ENCODE measurements at regions not wholly inside any gene's neighbourhood (a gene's known extent, or its start where the extent isn't known, plus 50 kb on each side); places are given as distances from the start of the nearest gene placed in this dataset.

- Histone ChIP-seq H3K4me2 (ENCODE audit: insufficient read depth, low read length, poor library complexity, severe bottlenecking) (no peak overlapping the region), H3K27ac (replicated peaks; ENCODE audit: low read length) (no peak overlapping the region), H2BK5ac (ENCODE audit: low read length) (no peak overlapping the region), H2AFZ (ENCODE audit: low read length) (no peak overlapping the region), H3K9ac (ENCODE audit: low read depth, low read length, poor library complexity) (no peak overlapping the region), H3K23ac (ENCODE audit: low read depth, low read length, poor library complexity) (no peak overlapping the region), H2BK12ac (ENCODE audit: low read length) (no peak overlapping the region), H3K9me3 (replicated peaks in 1 of 2; ENCODE audit: control insufficient read depth in 2 of 2, insufficient read depth in 1 of 2, low read depth in 1 of 2, low read length in 2 of 2) (no peaks in the 10 kb centered on the region), H2BK120ac (ENCODE audit: low read depth, low read length) (no peak overlapping the region), H2AK5ac (ENCODE audit: low read depth, low read length) (no peak overlapping the region), H3K4me1 (ENCODE audit: control insufficient read depth in 2 of 2, insufficient read depth in 1 of 2, low read depth in 1 of 2, low read length in 2 of 2) (peaks cover 2 to 4% of the 10 kb centered on the region in 2 donors), H3K4me3 (ENCODE audit: low read length in 2 of 2) (no peak overlapping the region), H3K36me3 (replicated peaks in 1 of 2; ENCODE audit: control insufficient read depth in 2 of 2, insufficient read depth in 2 of 2, low read length in 2 of 2) (no peaks in the 10 kb centered on the region), H4K8ac (ENCODE audit: low read depth, low read length) (no peak overlapping the region), H2BK15ac (ENCODE audit: low read length) (no peak overlapping the region), H3K27me3 (ENCODE audit: control insufficient read depth in 3 of 3, insufficient read depth in 3 of 3, low read depth in 1 of 3, low read length in 3 of 3) (peaks cover 0 to 3% (median 0%) of the 10 kb centered on the region in 3 experiments), H3K79me1 (ENCODE audit: low read depth, low read length) (no peaks in the 10 kb centered on the region), H3K18ac (ENCODE audit: low read length) (no peak overlapping the region), H3K14ac (ENCODE audit: low read length) (no peak overlapping the region), H3K4ac (ENCODE audit: low read length) (no peak overlapping the region), H4K91ac (ENCODE audit: low read depth, low read length, poor library complexity) (no peak overlapping the region)
- no CpG with 5 or more reads among the region's 1 CpG for WGBS, 2 donors (ENCODE audit: extremely low coverage in 2 of 2, insufficient read length in 2 of 2, insufficient replicate concordance in 1 of 2)
- no peak for DNase-seq (ENCODE audit: low spot score)
Measured at GRCh38 chr11:114982141-114982540, 303.8 kb downstream of the NXPE2 start.

- Histone ChIP-seq H3K14ac (ENCODE audit: low read length) (peak overlapping the region; percentile 27), H2BK15ac (ENCODE audit: low read length) (no peak overlapping the region), H3K18ac (ENCODE audit: low read length) (no peak overlapping the region), H3K36me3 (replicated peaks in 1 of 2; ENCODE audit: control insufficient read depth in 2 of 2, insufficient read depth in 2 of 2, low read length in 2 of 2) (no peaks in the 10 kb centered on the region), H3K4me2 (ENCODE audit: insufficient read depth, low read length, poor library complexity, severe bottlenecking) (no peak overlapping the region), H2BK120ac (ENCODE audit: low read depth, low read length) (no peak overlapping the region), H3K23ac (ENCODE audit: low read depth, low read length, poor library complexity) (no peak overlapping the region), H2BK5ac (ENCODE audit: low read length) (no peak overlapping the region), H3K4me3 (ENCODE audit: low read length in 2 of 2) (no peak overlapping the region), H2BK12ac (ENCODE audit: low read length) (no peak overlapping the region), H2AK5ac (ENCODE audit: low read depth, low read length) (no peak overlapping the region), H3K27ac (replicated peaks; ENCODE audit: low read length) (no peak overlapping the region), H3K79me1 (ENCODE audit: low read depth, low read length) (no peaks in the 10 kb centered on the region), H2AFZ (ENCODE audit: low read length) (no peak overlapping the region), H3K4me1 (ENCODE audit: control insufficient read depth in 2 of 2, insufficient read depth in 1 of 2, low read depth in 1 of 2, low read length in 2 of 2) (peaks cover 0 to 5% of the 10 kb centered on the region in 2 donors), H3K9ac (ENCODE audit: low read depth, low read length, poor library complexity) (no peak overlapping the region), H3K9me3 (replicated peaks in 1 of 2; ENCODE audit: control insufficient read depth in 2 of 2, insufficient read depth in 1 of 2, low read depth in 1 of 2, low read length in 2 of 2) (no peaks in the 10 kb centered on the region), H4K91ac (ENCODE audit: low read depth, low read length, poor library complexity) (no peak overlapping the region), H3K4ac (ENCODE audit: low read length) (no peak overlapping the region), H3K27me3 (ENCODE audit: control insufficient read depth in 3 of 3, insufficient read depth in 3 of 3, low read depth in 1 of 3, low read length in 3 of 3) (no peaks in the 10 kb centered on the region), H4K8ac (ENCODE audit: low read depth, low read length) (no peak overlapping the region)
- no peak for DNase-seq (ENCODE audit: low spot score)
- WGBS, 2 donors (ENCODE audit: extremely low coverage in 2 of 2, insufficient read length in 2 of 2, insufficient replicate concordance in 1 of 2) = no CpG with 5 or more reads among the region's 9 CpGs
Measured at GRCh38 chr11:114984611-114985163, 306.4 kb downstream of the NXPE2 start.

- no peaks in the 10 kb centered on the region for H3K27me3 ChIP-seq (ENCODE audit: control insufficient read depth in 3 of 3, insufficient read depth in 3 of 3, low read depth in 1 of 3, low read length in 3 of 3)
- no peak overlapping the region for H3K9ac ChIP-seq (ENCODE audit: low read depth, low read length, poor library complexity)
- no peak overlapping the region for H4K91ac ChIP-seq (ENCODE audit: low read depth, low read length, poor library complexity)
- no peak overlapping the region for H3K23ac ChIP-seq (ENCODE audit: low read depth, low read length, poor library complexity)
- H2BK120ac ChIP-seq (ENCODE audit: low read depth, low read length) = no peak overlapping the region
- H3K9me3 ChIP-seq (replicated peaks in 1 of 2; ENCODE audit: control insufficient read depth in 2 of 2, insufficient read depth in 1 of 2, low read depth in 1 of 2, low read length in 2 of 2) = no peaks in the 10 kb centered on the region
- H3K36me3 ChIP-seq (replicated peaks in 1 of 2; ENCODE audit: control insufficient read depth in 2 of 2, insufficient read depth in 2 of 2, low read length in 2 of 2) = no peaks in the 10 kb centered on the region
- H3K79me1 ChIP-seq (ENCODE audit: low read depth, low read length) = no peaks in the 10 kb centered on the region
- no peak overlapping the region for H2BK5ac ChIP-seq (ENCODE audit: low read length)
- H3K27ac ChIP-seq (replicated peaks; ENCODE audit: low read length) = no peak overlapping the region
- no peak overlapping the region for H2BK12ac ChIP-seq (ENCODE audit: low read length)
- WGBS, 2 donors (ENCODE audit: extremely low coverage in 2 of 2, insufficient read length in 2 of 2, insufficient replicate concordance in 1 of 2) = no CpG with 5 or more reads among the region's 6 CpGs
- no peak overlapping the region for H3K18ac ChIP-seq (ENCODE audit: low read length)
- H3K4me2 ChIP-seq (ENCODE audit: insufficient read depth, low read length, poor library complexity, severe bottlenecking) = no peak overlapping the region
- H3K4ac ChIP-seq (ENCODE audit: low read length) = no peak overlapping the region
- H4K8ac ChIP-seq (ENCODE audit: low read depth, low read length) = no peak overlapping the region
- H3K14ac ChIP-seq (ENCODE audit: low read length) = no peak overlapping the region
- no peak overlapping the region for H2AFZ ChIP-seq (ENCODE audit: low read length)
- no peak overlapping the region for H3K4me3 ChIP-seq (ENCODE audit: low read length in 2 of 2)
- no peak overlapping the region for H2AK5ac ChIP-seq (ENCODE audit: low read depth, low read length)
- no peak overlapping the region for H2BK15ac ChIP-seq (ENCODE audit: low read length)
- H3K4me1 ChIP-seq (ENCODE audit: control insufficient read depth in 2 of 2, insufficient read depth in 1 of 2, low read depth in 1 of 2, low read length in 2 of 2) = peaks cover 0 to 5% of the 10 kb centered on the region in 2 donors
- no peak for DNase-seq (ENCODE audit: low spot score)
Measured at GRCh38 chr11:114986365-114986764, 308.0 kb downstream of the NXPE2 start.

GRCh38 chr11:114987186-114987760, 308.9 kb downstream of the NXPE2 start:
- WGBS, 2 donors (ENCODE audit: extremely low coverage in 2 of 2, insufficient read length in 2 of 2, insufficient replicate concordance in 1 of 2) = no CpG with 5 or more reads among the region's 10 CpGs
- H2BK120ac ChIP-seq (ENCODE audit: low read depth, low read length) = no peak overlapping the region
- H3K4me1 ChIP-seq (ENCODE audit: control insufficient read depth in 2 of 2, insufficient read depth in 1 of 2, low read depth in 1 of 2, low read length in 2 of 2) = peaks cover 0 to 5% of the 10 kb centered on the region in 2 donors
- H3K23ac ChIP-seq (ENCODE audit: low read depth, low read length, poor library complexity) = no peak overlapping the region
- H3K27ac ChIP-seq (replicated peaks; ENCODE audit: low read length) = no peak overlapping the region
- no peak overlapping the region for H2AK5ac ChIP-seq (ENCODE audit: low read depth, low read length)
- H3K18ac ChIP-seq (ENCODE audit: low read length) = peak overlapping the region; percentile 20
- H3K9me3 ChIP-seq (replicated peaks in 1 of 2; ENCODE audit: control insufficient read depth in 2 of 2, insufficient read depth in 1 of 2, low read depth in 1 of 2, low read length in 2 of 2) = no peaks in the 10 kb centered on the region
- peaks cover 0 to 7% (median 0%) of the 10 kb centered on the region in 3 experiments for H3K27me3 ChIP-seq (ENCODE audit: control insufficient read depth in 3 of 3, insufficient read depth in 3 of 3, low read depth in 1 of 3, low read length in 3 of 3)
- no peak overlapping the region for H2BK15ac ChIP-seq (ENCODE audit: low read length)
- H3K9ac ChIP-seq (ENCODE audit: low read depth, low read length, poor library complexity) = no peak overlapping the region
- H3K14ac ChIP-seq (ENCODE audit: low read length) = no peak overlapping the region
- no peak overlapping the region for H3K4me2 ChIP-seq (ENCODE audit: insufficient read depth, low read length, poor library complexity, severe bottlenecking)
- no peak overlapping the region for H4K91ac ChIP-seq (ENCODE audit: low read depth, low read length, poor library complexity)
- H4K8ac ChIP-seq (ENCODE audit: low read depth, low read length) = peak overlapping the region; percentile 45
- no peaks in the 10 kb centered on the region for H3K36me3 ChIP-seq (replicated peaks in 1 of 2; ENCODE audit: control insufficient read depth in 2 of 2, insufficient read depth in 2 of 2, low read length in 2 of 2)
- no peak overlapping the region for H3K4me3 ChIP-seq (ENCODE audit: low read length in 2 of 2)
- no peak overlapping the region for H3K4ac ChIP-seq (ENCODE audit: low read length)
- no peak overlapping the region for H2BK12ac ChIP-seq (ENCODE audit: low read length)
- no peak overlapping the region for H2BK5ac ChIP-seq (ENCODE audit: low read length)
- H2AFZ ChIP-seq (ENCODE audit: low read length) = no peak overlapping the region
- DNase-seq (ENCODE audit: low spot score) = no peak
- H3K79me1 ChIP-seq (ENCODE audit: low read depth, low read length) = no peaks in the 10 kb centered on the region

Data from neuronal stem cell (in vitro differentiated cells).